Cardiac muscle cell (in vitro differentiated cells and primary cell): ENCODE measurements at regions not wholly inside any gene's neighbourhood (a gene's known extent, or its start where the extent isn't known, plus 50 kb on each side); places are given as distances from the start of the nearest gene placed in this dataset.

Source experiments
- DNase-seq, 2 donors: peaks; one replicate each; pipeline versions ENCODE4 v3.0.0 to v3.0.0-alpha.2; 2010 to 2017; ENCODE audit warnings: low read depth in 1 of 2, low spot score in 1 of 2
- H3K27ac ChIP-seq: fragments of 200-600 bp; sonication (generic); 2 replicates; pipeline ENCODE4 v1.5.1; 2016
- H3K27me3 ChIP-seq: fragments of 200-600 bp; sonication (generic); 2 replicates; pipeline ENCODE4 v1.6.0; 2016; ENCODE audit warnings: control low read depth
- H3K36me3 ChIP-seq: fragments of 200-600 bp; sonication (generic); 2 replicates; pipeline ENCODE4 v1.5.1; 2016; ENCODE audit warnings: control low read depth
- H3K4me1 ChIP-seq: fragments of 200-600 bp; sonication (generic); 2 replicates; pipeline ENCODE4 v1.8.1; 2017; ENCODE audit warnings: low read depth, mild to moderate bottlenecking, mixed run types
- H3K4me3 ChIP-seq: fragments of 200-600 bp; sonication (generic); 2 replicates; pipeline ENCODE4 v1.5.1; 2016; ENCODE audit warnings: mild to moderate bottlenecking
- H3K9me3 ChIP-seq: fragments of 200-600 bp; sonication (generic); 2 replicates; pipeline ENCODE4 v1.5.1; 2017; ENCODE audit warnings: low read depth, mild to moderate bottlenecking, control low read depth
- TF ChIP-seq, protein P1 (sequence below): IDR thresholded peaks from 2 replicates; pipeline ENCODE4 v1.5.1; 2012; ENCODE audit warnings: low read depth, mild to moderate bottlenecking, low read length

DNA sequence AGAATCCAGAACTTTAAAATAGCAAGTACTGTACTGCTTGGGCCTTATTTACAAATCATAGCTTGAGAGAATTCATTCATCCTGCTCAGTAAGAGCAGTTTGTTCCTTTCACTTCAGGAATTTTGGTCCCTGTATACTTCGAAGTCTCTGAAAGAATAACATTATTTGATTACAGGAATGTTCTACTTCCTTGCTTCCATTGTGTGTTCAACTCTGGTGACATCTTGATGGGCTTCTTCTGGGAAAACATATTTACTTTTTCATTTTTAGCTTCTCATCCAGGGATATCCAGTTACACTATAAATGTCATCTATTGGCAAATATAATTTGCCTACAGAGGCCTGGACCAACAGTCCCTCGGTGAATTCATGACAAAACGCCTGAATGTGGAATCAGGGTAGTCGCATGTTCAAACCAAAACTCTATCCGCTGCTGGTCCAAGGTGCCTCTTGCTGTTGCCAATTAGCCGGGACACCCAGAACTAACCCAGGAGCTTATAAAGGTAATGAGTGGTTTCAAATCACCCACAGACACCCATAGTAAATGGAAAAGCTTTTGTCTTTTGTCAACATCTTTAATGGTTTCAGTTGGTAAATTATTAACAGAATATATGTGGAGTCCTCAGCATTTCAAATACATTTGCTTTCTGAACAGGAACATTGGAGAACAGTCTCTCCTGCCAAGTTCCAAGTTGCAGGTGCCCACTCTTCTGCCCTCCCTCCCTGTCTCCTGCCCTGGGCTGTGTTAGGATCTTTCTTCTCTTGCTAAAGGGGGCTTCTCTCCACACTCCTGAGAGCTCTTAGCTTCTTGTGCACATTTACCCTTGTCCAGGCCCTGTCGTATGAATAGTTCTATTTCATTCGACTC, 162.5 kb upstream of the CITED2 start:
- H3K4me3 ChIP-seq: no peak overlapping the region
- TF ChIP-seq, protein P1, sequence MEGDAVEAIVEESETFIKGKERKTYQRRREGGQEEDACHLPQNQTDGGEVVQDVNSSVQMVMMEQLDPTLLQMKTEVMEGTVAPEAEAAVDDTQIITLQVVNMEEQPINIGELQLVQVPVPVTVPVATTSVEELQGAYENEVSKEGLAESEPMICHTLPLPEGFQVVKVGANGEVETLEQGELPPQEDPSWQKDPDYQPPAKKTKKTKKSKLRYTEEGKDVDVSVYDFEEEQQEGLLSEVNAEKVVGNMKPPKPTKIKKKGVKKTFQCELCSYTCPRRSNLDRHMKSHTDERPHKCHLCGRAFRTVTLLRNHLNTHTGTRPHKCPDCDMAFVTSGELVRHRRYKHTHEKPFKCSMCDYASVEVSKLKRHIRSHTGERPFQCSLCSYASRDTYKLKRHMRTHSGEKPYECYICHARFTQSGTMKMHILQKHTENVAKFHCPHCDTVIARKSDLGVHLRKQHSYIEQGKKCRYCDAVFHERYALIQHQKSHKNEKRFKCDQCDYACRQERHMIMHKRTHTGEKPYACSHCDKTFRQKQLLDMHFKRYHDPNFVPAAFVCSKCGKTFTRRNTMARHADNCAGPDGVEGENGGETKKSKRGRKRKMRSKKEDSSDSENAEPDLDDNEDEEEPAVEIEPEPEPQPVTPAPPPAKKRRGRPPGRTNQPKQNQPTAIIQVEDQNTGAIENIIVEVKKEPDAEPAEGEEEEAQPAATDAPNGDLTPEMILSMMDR: no peak
- H3K9me3 ChIP-seq: no peaks in the 10 kb centered on the region
- peaks cover 20% of the 10 kb centered on the region for H3K4me1 ChIP-seq
- no peak for DNase-seq
- no peak overlapping the region for H3K27ac ChIP-seq
- no peaks in the 10 kb centered on the region for H3K36me3 ChIP-seq
- no peaks in the 10 kb centered on the region for H3K27me3 ChIP-seq

DNA sequence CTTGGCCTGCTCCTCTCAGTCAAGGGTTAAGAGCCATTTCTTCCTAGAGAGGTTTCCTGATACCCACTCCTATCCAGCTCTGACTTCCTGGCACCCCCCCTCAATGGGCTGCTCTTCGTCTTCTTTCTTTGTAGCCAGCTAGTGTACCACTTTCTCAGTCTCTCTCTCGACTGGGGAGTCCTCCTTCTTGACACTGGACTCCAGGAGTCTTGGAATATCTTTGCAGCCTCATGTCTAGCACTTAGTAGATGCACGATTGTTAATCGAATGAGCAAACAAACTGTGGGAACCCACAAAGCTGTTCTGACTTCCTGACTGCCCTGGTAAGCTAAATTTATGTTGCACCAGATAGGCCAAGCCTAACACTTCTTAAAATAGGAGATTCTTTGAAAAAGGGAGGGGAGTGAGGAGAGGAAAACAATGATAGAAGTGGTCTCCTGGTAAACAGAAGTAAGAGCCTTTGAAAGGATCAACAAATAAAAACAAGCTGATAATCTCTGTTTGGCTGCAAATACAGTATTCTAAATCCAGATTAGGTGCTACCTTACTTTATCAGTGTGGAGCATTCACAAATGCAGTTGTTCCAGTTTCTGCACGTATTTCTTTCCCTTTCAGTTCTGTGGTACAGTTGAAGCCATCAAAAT, 160.1 kb upstream of the CITED2 start:
- H3K4me3 ChIP-seq: no peak overlapping the region
- H3K4me1 ChIP-seq: peaks cover 29% of the 10 kb centered on the region
- TF ChIP-seq, protein P1: no peak
- H3K27ac ChIP-seq: peak overlapping the region; percentile 27
- no peaks in the 10 kb centered on the region for H3K36me3 ChIP-seq
- no peak for DNase-seq
- H3K27me3 ChIP-seq: no peaks in the 10 kb centered on the region
- H3K9me3 ChIP-seq: no peaks in the 10 kb centered on the region

DNA sequence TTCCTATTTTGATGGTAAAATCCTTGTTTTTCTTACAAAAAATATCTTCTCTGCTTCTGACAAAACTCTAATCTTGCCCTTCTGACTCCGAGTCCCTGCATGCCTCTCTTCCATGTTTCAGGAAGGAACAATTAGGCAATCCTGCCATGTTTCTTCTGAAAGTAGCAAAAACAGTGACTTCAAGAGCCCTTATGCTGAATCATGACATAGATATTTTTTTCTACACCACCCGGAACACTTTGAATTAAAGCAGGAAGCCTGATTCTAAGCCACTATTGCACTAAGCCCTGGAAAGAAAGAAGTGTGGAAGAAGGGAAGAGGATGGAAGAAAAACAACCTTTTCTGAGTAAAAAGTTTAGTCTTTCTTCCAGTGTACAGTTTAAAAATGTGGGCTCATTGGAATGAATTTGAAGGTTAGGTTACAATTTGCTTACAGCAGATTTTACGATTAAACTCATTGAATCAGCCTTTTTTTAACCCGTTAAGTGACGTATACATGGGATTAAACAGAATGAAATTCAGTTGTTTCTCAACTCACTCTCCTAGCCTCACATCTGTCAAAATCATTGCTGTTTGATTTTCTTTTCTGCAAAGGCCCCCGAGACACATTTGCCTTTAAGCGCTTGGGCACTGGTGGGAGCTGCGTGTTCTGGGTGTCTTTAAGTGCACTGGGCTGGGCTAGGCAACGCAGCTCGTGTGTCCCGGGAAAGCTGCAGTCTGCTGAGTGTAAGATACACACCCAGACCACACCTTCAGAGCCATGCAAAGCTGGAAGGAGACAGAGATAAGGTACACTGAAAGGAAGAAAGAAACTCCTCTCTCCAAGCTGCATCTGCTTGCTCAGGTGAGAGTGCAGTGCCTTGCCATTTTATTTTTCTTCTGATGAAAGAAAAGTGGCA, 159.4 kb upstream of the CITED2 start:
- no peak overlapping the region for H3K4me3 ChIP-seq
- peak overlapping the region; percentile 27 for H3K27ac ChIP-seq
- H3K4me1 ChIP-seq: peaks cover 33% of the 10 kb centered on the region
- TF ChIP-seq, protein P1: no peak
- peak; percentile 17 to 90 for DNase-seq
- H3K9me3 ChIP-seq: no peaks in the 10 kb centered on the region
- H3K36me3 ChIP-seq: no peaks in the 10 kb centered on the region
- no peaks in the 10 kb centered on the region for H3K27me3 ChIP-seq

DNA sequence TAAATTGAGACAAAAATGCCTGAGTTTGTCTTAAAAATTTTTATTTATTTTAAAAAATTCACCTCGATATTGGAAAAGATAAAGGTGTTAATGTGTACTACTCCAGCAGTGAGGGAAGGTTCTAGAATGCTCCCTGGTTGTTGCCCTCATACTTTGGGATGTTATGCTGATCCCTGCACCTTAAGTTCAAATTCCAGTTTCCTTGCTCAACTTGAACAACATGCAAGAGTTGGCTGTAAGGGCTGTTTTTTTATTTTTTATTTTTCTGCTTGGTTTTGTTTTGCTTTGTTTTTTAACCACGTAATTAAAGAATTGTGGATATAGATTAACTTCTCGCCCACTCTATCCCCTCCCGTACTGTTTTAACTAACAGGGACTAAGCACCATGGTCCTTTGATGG, 158.7 kb upstream of the CITED2 start:
- no peak for DNase-seq
- Histone ChIP-seq H3K9me3 (no peaks in the 10 kb centered on the region), H3K27me3 (no peaks in the 10 kb centered on the region), H3K36me3 (no peaks in the 10 kb centered on the region), H3K27ac (peak overlapping the region; percentile 27), H3K4me1 (peaks cover 33% of the 10 kb centered on the region), H3K4me3 (no peak overlapping the region)
- TF ChIP-seq, protein P1: no peak
